Gastrocnemius medialis (tissue), 4 donors: ENCODE measurements at regions not wholly inside any gene's neighbourhood (a gene's known extent, or its start where the extent isn't known, plus 50 kb on each side); places are given as distances from the start of the nearest gene placed in this dataset.

ENCODE experiments used
- CTCF ChIP-seq, 5 experiments: fragments of 450-650 bp in 3 of 5; fragments of 200-600 bp in 2 of 5; sonication (generic) in 2 of 5; IDR thresholded peaks in 4 of 5; conservative IDR thresholded peaks in 1 of 5; 1 replicate in 4 of 5; 2 replicates in 1 of 5; pipeline ENCODE4 v1.5.1; 2016 to 2019; ENCODE audit warnings: antibody characterized with exemption in 5 of 5, mild to moderate bottlenecking in 3 of 5, moderate library complexity in 3 of 5
- POLR2A ChIP-seq, 2 donors: fragments of 450-650 bp; IDR thresholded peaks; one replicate each; pipeline ENCODE4 v1.6.1; 2017; ENCODE audit warnings: antibody characterized with exemption in 2 of 2, mild to moderate bottlenecking in 2 of 2, moderate library complexity in 2 of 2

- TF ChIP-seq CTCF (IDR thresholded peaks at IDR 0.05 in 4 of 5, conservative IDR thresholded peaks at IDR 0.05 in 1 of 5): no peak
- no peak for TF ChIP-seq POLR2A (IDR thresholded peaks at IDR 0.05)
Measured at GRCh38 chr2:138213624-138214023, 249.4 kb downstream of the HNMT start.
